Glutamatergic neuron (in vitro differentiated cells): ENCODE measurements at regions not wholly inside any gene's neighbourhood (a gene's known extent, or its start where the extent isn't known, plus 50 kb on each side); places are given as distances from the start of the nearest gene placed in this dataset.

Source experiments
- DNase-seq: peaks from one replicate; pipeline ENCODE4 v3.0.0; 2022
- H3K27ac Mint-ChIP-seq: one replicate; pipeline ENCODE4 v1.8.0; 2020; ENCODE audit warnings: mild to moderate bottlenecking, mixed read lengths, inconsistent platforms; ENCODE audit not compliant: unreplicated experiment
- H3K27me3 Mint-ChIP-seq: one replicate; pipeline ENCODE4 v1.8.0; 2020; ENCODE audit warnings: mild to moderate bottlenecking, moderate library complexity, mixed read lengths, inconsistent platforms; ENCODE audit not compliant: unreplicated experiment
- H3K36me3 Mint-ChIP-seq: one replicate; pipeline ENCODE4 v1.8.0; 2020; ENCODE audit warnings: mild to moderate bottlenecking, mixed read lengths, inconsistent platforms; ENCODE audit not compliant: unreplicated experiment
- H3K4me1 Mint-ChIP-seq: one replicate; pipeline ENCODE4 v1.8.0; 2020; ENCODE audit warnings: mild to moderate bottlenecking, low read depth, mixed read lengths, inconsistent platforms; ENCODE audit not compliant: unreplicated experiment
- H3K4me3 Mint-ChIP-seq: one replicate; pipeline ENCODE4 v1.8.0; 2020; ENCODE audit warnings: mild to moderate bottlenecking, mixed read lengths, inconsistent platforms; ENCODE audit not compliant: unreplicated experiment
- H3K9me3 Mint-ChIP-seq: one replicate; pipeline ENCODE4 v1.8.0; 2020; ENCODE audit warnings: mild to moderate bottlenecking, moderate library complexity, mixed read lengths, inconsistent platforms; ENCODE audit not compliant: unreplicated experiment
- CTCF ChIP-seq: fragments of 200-600 bp; sonication (generic); IDR thresholded peaks from one replicate; pipeline ENCODE4 v1.5.0; 2021; ENCODE audit not compliant: partially characterized antibody, unreplicated experiment

GRCh38 chr1:184221087-184221486, 165.7 kb upstream of the C1orf21 start:
- Mint-ChIP-seq H3K4me1 (peaks cover 40% of the 10 kb centered on the region), H3K4me3 (no peak overlapping the region), H3K27me3 (peaks cover 10% of the 10 kb centered on the region), H3K36me3 (peaks cover 5% of the 10 kb centered on the region), H3K27ac (no peak overlapping the region), H3K9me3 (peaks cover 17% of the 10 kb centered on the region)
- no peak for TF ChIP-seq CTCF
- no peak for DNase-seq

- Mint-ChIP-seq H3K36me3 (peaks cover 5% of the 10 kb centered on the region), H3K4me1 (peaks cover 37% of the 10 kb centered on the region), H3K27ac (no peak overlapping the region), H3K27me3 (peaks cover 12% of the 10 kb centered on the region), H3K4me3 (no peak overlapping the region), H3K9me3 (peaks cover 17% of the 10 kb centered on the region)
- peak; percentile 52 for DNase-seq
- TF ChIP-seq CTCF = peak; percentile 97
Measured at GRCh38 chr1:184222652-184223052, 164.2 kb upstream of the C1orf21 start.

DNA sequence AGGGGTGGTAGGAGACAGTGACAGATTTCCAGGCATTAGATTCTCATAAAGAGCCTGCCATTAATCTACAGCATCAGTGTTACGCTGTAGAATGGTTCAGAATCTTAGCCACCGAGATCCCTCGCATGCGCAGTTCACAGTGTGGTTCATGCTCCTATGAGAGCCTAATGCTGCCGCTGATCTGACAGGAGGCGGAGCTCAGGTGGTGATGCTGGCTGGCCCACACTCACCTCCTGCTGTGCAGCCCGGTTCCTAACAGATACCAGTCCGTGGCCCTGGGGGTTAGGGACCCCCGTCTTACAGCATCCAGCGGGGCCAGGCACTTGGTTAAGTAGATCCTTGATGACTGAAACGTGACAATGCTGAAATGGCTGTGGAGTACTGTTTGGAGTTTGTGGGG, 163.6 kb upstream of the C1orf21 start:
- no peak for DNase-seq
- Mint-ChIP-seq H3K9me3 (peaks cover 17% of the 10 kb centered on the region), H3K4me3 (no peak overlapping the region), H3K27me3 (peaks cover 12% of the 10 kb centered on the region), H3K4me1 (peaks cover 33% of the 10 kb centered on the region), H3K27ac (no peak overlapping the region), H3K36me3 (peaks cover 5% of the 10 kb centered on the region)
- no peak for TF ChIP-seq CTCF

DNA sequence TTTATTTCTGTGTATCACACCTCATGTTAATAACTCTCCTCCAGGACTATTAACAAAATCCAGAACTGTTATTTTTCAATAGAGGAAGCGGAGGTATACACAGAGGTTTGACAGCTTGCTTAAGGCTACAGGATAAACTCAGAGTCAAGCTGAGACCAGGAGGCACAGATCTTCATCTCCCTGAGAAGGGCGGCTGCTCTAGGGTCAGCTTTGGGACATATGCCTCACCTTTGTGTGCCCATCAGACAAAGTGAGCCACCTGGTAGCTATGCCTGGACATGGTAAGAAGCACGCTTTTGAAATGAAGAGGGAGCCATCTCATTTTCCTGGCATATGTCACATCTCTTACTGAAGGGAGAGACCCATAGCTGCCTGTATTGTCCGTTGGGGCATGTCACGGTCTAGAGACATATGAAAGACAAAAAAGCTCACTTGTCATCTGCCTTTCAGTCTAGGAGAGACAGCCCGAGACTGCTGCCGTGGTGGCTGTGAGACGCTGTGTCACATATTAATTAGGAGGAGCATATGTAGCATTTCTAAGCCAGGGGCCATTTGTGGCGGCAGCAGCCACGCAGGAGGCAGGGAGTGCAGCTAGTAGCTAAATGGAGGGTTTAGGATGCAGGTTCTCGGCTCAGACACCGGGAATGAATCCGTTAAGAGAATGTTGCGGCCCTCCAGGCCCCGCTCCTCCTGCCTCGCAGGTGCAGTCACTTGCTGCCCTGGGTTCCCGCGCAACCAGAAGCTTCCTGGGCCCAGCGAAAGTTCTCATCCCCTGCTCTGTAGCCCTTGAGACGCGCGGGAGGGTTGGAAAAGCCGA, 161.3 kb upstream of the C1orf21 start:
- H3K27ac Mint-ChIP-seq = peak overlapping the region; percentile 93
- H3K4me1 Mint-ChIP-seq = peaks cover 17% of the 10 kb centered on the region
- DNase-seq = peak; percentile 58
- H3K36me3 Mint-ChIP-seq = peaks cover 5% of the 10 kb centered on the region
- H3K9me3 Mint-ChIP-seq = peaks cover 15% of the 10 kb centered on the region
- peaks cover 10% of the 10 kb centered on the region for H3K27me3 Mint-ChIP-seq
- peak overlapping the region; percentile 49 for H3K4me3 Mint-ChIP-seq
- TF ChIP-seq CTCF = no peak

GRCh38 chr1:184226100-184226487, 160.7 kb upstream of the C1orf21 start:
- H3K9me3 Mint-ChIP-seq = peaks cover 15% of the 10 kb centered on the region
- no peak for TF ChIP-seq CTCF
- peak overlapping the region; percentile 83 for H3K27ac Mint-ChIP-seq
- H3K4me1 Mint-ChIP-seq = peaks cover 17% of the 10 kb centered on the region
- H3K4me3 Mint-ChIP-seq = no peak overlapping the region
- peaks cover 10% of the 10 kb centered on the region for H3K27me3 Mint-ChIP-seq
- DNase-seq = no peak
- peaks cover 5% of the 10 kb centered on the region for H3K36me3 Mint-ChIP-seq
